HEK293 (cell line): ENCODE measurements at regions not wholly inside any gene's neighbourhood (a gene's known extent, or its start where the extent isn't known, plus 50 kb on each side); places are given as distances from the start of the nearest gene placed in this dataset.

Experiments
- HOXA7 ChIP-seq: sonication (generic); formaldehyde crosslinking; IDR thresholded peaks from 2 replicates; pipeline ENCODE4 v1.8.1; 2022; ENCODE audit warnings: missing genetic modification reagents, borderline replicate concordance
- KLF1 ChIP-seq: fragments of 450-650 bp; formaldehyde crosslinking; IDR thresholded peaks from 2 replicates; pipeline ENCODE4 v1.5.1; 2016; ENCODE audit warnings: missing biosample characterization, missing genetic modification characterization
- TSHZ1 ChIP-seq: fragments of 450-650 bp; formaldehyde crosslinking; IDR thresholded peaks from 2 replicates; pipeline ENCODE4 v1.5.1; 2016; ENCODE audit warnings: missing biosample characterization, missing genetic modification characterization, borderline replicate concordance
- ZFP3 ChIP-seq: fragments of 450-650 bp; formaldehyde crosslinking; IDR thresholded peaks from 2 replicates; pipeline ENCODE4 v1.5.1; 2016; ENCODE audit warnings: low read depth, missing biosample characterization, missing genetic modification characterization
- ZNF169 ChIP-seq: fragments of 450-650 bp; formaldehyde crosslinking; IDR thresholded peaks from 2 replicates; pipeline ENCODE4 v1.5.1; 2016; ENCODE audit warnings: missing biosample characterization, missing genetic modification characterization
- ZNF175 ChIP-seq: fragments of 450-650 bp; formaldehyde crosslinking; IDR thresholded peaks from 2 replicates; pipeline ENCODE4 v1.5.1; 2016; ENCODE audit warnings: missing biosample characterization, missing genetic modification characterization
- ZNF248 ChIP-seq: fragments of 450-650 bp; formaldehyde crosslinking; IDR thresholded peaks from 2 replicates; pipeline ENCODE4 v1.5.1; 2017; ENCODE audit warnings: missing biosample characterization, missing genetic modification characterization
- ZNF398 ChIP-seq: fragments of 450-650 bp; formaldehyde crosslinking; IDR thresholded peaks from 2 replicates; pipeline ENCODE4 v1.5.1; 2017; ENCODE audit warnings: missing biosample characterization, missing genetic modification characterization
- ZNF624 ChIP-seq: fragments of 450-650 bp; formaldehyde crosslinking; IDR thresholded peaks from 2 replicates; pipeline ENCODE4 v1.5.1; 2017; ENCODE audit warnings: missing biosample characterization, missing genetic modification characterization
- ZNF639 ChIP-seq: fragments of 450-650 bp; formaldehyde crosslinking; IDR thresholded peaks from 2 replicates; pipeline ENCODE4 v1.5.1; 2016; ENCODE audit warnings: missing biosample characterization, missing genetic modification characterization
- ZNF704 ChIP-seq: fragments of 450-650 bp; formaldehyde crosslinking; IDR thresholded peaks from 2 replicates; pipeline ENCODE4 v1.5.1; 2016; ENCODE audit warnings: missing biosample characterization, missing genetic modification characterization
- ZNF747 ChIP-seq: fragments of 450-650 bp; formaldehyde crosslinking; IDR thresholded peaks from 2 replicates; pipeline ENCODE4 v1.5.1; 2016; ENCODE audit warnings: missing biosample characterization, missing genetic modification characterization
- TF ChIP-seq, protein P1 (sequence below): fragments of 450-650 bp; formaldehyde crosslinking; IDR thresholded peaks from 2 replicates; pipeline ENCODE4 v1.5.1; 2016; ENCODE audit warnings: missing biosample characterization, missing genetic modification characterization

DNA sequence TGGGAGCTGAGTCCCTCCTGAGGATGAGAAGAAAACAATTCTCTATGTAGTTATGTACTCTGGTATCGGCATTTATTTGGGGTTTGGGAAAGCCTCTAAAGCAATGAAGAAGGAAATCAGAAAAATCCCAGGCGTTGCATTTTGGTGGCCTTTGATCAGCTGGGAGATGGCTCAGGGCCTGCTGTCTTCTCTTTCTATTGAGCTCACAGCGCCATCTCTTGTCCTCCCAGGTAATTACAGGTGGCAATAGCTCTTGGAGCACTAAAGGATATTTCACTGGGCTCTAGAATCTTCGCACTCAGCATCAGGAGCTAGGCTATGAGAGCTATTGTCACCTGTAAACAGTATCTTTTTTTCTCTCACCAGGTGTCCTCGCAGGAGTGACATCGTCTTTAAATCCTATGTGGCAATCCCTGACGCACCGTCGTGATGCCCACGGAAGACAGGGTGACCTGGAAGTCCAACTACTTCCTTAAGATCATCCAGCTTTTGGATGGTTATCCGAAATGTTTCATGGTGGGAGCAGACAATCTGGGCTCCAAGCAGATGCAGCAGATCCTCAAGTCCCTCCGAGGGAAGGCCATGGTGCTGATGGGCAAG is 76.1 kb upstream of the PMAIP1 start:
- TF ChIP-seq ZFP3 (tag by site-specific recombination) (no peak), HOXA7 (CRISPR knock-in tag) (no peak), KLF1 (tag by site-specific recombination) (no peak), ZNF169 (no peak), ZNF704 (tag by site-specific recombination) (no peak), ZNF747 (no peak), ZNF248 (no peak), ZNF175 (no peak), ZNF639 (tag by site-specific recombination) (no peak), ZNF398 (tag by site-specific recombination) (no peak), ZNF624 (tag by site-specific recombination) (no peak), TSHZ1 (tag by site-specific recombination) (no peak)
- TF ChIP-seq, protein P1, sequence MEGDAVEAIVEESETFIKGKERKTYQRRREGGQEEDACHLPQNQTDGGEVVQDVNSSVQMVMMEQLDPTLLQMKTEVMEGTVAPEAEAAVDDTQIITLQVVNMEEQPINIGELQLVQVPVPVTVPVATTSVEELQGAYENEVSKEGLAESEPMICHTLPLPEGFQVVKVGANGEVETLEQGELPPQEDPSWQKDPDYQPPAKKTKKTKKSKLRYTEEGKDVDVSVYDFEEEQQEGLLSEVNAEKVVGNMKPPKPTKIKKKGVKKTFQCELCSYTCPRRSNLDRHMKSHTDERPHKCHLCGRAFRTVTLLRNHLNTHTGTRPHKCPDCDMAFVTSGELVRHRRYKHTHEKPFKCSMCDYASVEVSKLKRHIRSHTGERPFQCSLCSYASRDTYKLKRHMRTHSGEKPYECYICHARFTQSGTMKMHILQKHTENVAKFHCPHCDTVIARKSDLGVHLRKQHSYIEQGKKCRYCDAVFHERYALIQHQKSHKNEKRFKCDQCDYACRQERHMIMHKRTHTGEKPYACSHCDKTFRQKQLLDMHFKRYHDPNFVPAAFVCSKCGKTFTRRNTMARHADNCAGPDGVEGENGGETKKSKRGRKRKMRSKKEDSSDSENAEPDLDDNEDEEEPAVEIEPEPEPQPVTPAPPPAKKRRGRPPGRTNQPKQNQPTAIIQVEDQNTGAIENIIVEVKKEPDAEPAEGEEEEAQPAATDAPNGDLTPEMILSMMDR (tag by site-specific recombination) = peak; percentile 71
